PC-3 (cell line): ENCODE measurements at regions not wholly inside any gene's neighbourhood (a gene's known extent, or its start where the extent isn't known, plus 50 kb on each side); places are given as distances from the start of the nearest gene placed in this dataset.

Source experiments
- EZH2phosphoT487 ChIP-seq: fragments of 300-600 bp; sonication (generic); IDR thresholded peaks from 2 replicates; pipeline ENCODE4 v1.6.1; 2018; ENCODE audit warnings: mild to moderate bottlenecking, antibody characterized with exemption, low read length, borderline replicate concordance
- TF ChIP-seq, protein P1 (sequence below): fragments of 300-600 bp; sonication (generic); conservative IDR thresholded peaks from 2 replicates; pipeline ENCODE4 v1.5.1; 2017; ENCODE audit warnings: antibody characterized with exemption, low read depth, mild to moderate bottlenecking, low read length

DNA sequence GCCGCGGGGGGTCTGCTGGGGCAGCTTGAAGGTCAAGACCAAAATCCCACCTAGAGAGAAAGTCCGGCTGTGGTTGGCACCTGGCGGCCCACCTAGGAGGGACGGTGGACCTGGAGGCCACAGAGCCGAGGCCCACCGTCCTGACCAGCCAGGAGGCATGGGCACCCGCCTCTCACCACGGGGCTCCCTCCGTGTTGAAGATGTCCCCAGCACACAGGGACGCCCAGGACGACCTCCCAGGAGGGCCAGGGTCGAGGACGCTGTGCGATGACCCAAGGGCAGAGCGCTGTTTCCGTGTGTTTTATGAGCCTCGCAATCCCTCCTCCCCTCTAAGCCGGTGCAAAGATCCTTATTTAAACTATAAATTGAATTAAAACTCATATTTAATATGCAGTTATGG, 131.2 kb downstream of the C16orf95 start:
- TF ChIP-seq, protein P1, sequence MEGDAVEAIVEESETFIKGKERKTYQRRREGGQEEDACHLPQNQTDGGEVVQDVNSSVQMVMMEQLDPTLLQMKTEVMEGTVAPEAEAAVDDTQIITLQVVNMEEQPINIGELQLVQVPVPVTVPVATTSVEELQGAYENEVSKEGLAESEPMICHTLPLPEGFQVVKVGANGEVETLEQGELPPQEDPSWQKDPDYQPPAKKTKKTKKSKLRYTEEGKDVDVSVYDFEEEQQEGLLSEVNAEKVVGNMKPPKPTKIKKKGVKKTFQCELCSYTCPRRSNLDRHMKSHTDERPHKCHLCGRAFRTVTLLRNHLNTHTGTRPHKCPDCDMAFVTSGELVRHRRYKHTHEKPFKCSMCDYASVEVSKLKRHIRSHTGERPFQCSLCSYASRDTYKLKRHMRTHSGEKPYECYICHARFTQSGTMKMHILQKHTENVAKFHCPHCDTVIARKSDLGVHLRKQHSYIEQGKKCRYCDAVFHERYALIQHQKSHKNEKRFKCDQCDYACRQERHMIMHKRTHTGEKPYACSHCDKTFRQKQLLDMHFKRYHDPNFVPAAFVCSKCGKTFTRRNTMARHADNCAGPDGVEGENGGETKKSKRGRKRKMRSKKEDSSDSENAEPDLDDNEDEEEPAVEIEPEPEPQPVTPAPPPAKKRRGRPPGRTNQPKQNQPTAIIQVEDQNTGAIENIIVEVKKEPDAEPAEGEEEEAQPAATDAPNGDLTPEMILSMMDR: no peak
- TF ChIP-seq EZH2phosphoT487: no peak
